ENCODE measurements at regions not wholly inside any gene's neighbourhood (a gene's known extent, or its start where the extent isn't known, plus 50 kb on each side); places are given as distances from the start of the nearest gene placed in this dataset.

DNA sequence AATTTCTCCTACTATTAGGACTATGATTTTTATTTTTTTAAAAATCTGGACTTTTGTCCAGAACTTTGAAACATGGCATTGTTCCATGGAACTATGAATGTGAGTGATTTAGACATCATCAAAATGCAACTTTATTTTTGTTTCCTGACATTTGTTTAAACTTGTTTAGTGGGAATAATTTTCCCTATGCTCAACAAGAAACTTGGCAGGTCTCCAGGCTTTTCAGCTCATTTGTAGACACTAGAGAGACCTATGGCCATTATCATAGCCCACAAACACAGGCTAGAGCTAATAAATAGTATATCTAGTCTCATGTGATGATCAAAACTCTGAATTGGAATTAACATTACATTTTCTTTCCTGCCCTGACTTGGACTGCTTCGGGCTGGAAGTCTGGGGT lies 145.1 kb upstream of the CELF4 start:
- TF ChIP-seq, protein P1, sequence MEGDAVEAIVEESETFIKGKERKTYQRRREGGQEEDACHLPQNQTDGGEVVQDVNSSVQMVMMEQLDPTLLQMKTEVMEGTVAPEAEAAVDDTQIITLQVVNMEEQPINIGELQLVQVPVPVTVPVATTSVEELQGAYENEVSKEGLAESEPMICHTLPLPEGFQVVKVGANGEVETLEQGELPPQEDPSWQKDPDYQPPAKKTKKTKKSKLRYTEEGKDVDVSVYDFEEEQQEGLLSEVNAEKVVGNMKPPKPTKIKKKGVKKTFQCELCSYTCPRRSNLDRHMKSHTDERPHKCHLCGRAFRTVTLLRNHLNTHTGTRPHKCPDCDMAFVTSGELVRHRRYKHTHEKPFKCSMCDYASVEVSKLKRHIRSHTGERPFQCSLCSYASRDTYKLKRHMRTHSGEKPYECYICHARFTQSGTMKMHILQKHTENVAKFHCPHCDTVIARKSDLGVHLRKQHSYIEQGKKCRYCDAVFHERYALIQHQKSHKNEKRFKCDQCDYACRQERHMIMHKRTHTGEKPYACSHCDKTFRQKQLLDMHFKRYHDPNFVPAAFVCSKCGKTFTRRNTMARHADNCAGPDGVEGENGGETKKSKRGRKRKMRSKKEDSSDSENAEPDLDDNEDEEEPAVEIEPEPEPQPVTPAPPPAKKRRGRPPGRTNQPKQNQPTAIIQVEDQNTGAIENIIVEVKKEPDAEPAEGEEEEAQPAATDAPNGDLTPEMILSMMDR (IDR thresholded peaks at IDR 0.05), result no peak
- TF ChIP-seq POLR2A (IDR thresholded peaks at IDR 0.05), result no peak

All from Peyer's patch (tissue), 4 donors.